ENCODE measurements at regions not wholly inside any gene's neighbourhood (a gene's known extent, or its start where the extent isn't known, plus 50 kb on each side); places are given as distances from the start of the nearest gene placed in this dataset.

DNA sequence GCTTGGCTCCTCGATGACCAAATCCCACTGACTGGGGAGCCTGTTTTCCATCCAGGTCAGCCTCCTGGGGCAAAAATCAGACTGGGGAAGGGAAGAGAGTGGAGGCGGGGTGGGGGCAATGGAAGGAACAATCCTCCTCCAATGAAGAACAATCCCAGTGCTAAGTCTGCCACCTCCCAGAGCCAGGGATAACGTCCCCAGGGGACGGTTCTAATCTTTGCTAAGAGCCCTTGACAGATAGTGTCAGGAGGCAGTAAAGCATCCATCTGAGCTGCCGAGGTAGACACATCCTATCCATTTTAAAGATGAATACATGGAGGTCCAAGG lies 298.5 kb upstream of the MSX2 start:
- no peak for TF ChIP-seq EZH2 (IDR thresholded peaks at IDR 0.05)
- no peak for TF ChIP-seq POLR2AphosphoS5 (IDR thresholded peaks at IDR 0.05; ENCODE audit: borderline replicate concordance, low read depth, low read length)
- no peak for TF ChIP-seq FOXP2 (optimal IDR thresholded peaks at IDR 0.05; ENCODE audit: control extremely low read depth, extremely low read length, insufficient read depth)
